ENCODE measurements at regions not wholly inside any gene's neighbourhood (a gene's known extent, or its start where the extent isn't known, plus 50 kb on each side); places are given as distances from the start of the nearest gene placed in this dataset.

DNA sequence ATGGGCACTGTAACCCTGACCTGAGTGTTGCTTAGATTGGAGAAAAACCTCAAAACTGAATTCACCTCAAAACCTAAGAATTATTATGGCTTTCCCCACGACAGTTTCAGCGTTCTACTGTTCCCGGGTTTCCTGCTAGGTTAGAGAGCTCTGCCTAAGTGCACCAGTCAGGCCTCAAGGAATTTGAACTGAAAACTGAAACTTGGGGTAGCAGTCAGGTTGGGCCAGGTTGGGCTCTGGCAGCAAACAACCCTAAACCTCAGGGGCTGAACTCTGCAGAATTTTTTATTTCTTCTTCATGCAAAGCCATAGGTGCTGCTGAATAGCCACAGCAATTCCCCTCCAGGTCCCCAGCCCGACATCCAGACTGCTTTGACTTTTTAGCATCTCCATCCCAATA is 437.0 kb upstream of the PROX1 start:
- TF ChIP-seq POLR2AphosphoS5 (IDR thresholded peaks at IDR 0.05) (no peak), POLR2A (IDR thresholded peaks at IDR 0.05; ENCODE audit: low read depth) (no peak)
- TF ChIP-seq, protein P1, sequence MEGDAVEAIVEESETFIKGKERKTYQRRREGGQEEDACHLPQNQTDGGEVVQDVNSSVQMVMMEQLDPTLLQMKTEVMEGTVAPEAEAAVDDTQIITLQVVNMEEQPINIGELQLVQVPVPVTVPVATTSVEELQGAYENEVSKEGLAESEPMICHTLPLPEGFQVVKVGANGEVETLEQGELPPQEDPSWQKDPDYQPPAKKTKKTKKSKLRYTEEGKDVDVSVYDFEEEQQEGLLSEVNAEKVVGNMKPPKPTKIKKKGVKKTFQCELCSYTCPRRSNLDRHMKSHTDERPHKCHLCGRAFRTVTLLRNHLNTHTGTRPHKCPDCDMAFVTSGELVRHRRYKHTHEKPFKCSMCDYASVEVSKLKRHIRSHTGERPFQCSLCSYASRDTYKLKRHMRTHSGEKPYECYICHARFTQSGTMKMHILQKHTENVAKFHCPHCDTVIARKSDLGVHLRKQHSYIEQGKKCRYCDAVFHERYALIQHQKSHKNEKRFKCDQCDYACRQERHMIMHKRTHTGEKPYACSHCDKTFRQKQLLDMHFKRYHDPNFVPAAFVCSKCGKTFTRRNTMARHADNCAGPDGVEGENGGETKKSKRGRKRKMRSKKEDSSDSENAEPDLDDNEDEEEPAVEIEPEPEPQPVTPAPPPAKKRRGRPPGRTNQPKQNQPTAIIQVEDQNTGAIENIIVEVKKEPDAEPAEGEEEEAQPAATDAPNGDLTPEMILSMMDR (IDR thresholded peaks at IDR 0.05) = no peak
